HUDEP-2 (cell line): ENCODE measurements at regions not wholly inside any gene's neighbourhood (a gene's known extent, or its start where the extent isn't known, plus 50 kb on each side); places are given as distances from the start of the nearest gene placed in this dataset.

ENCODE experiments used
- DNase-seq, 76 experiments: peaks; one replicate each; lab custom pipeline; 2025; ENCODE audit not compliant: unreplicated experiment in 76 of 76; lab: John Stamatoyannopoulos, UW

- no peak for DNase-seq
Measured at GRCh38 chr22:44371741-44372525, 59.2 kb upstream of the SHISAL1 start.

GRCh38 chr22:44369916-44370801, 57.4 kb upstream of the SHISAL1 start:
- DNase-seq = no peak

GRCh38 chr22:44369293-44369661, 56.5 kb upstream of the SHISAL1 start:
- peak in 2 of 76 experiments; percentile 3 to 4 for DNase-seq

- no peak for DNase-seq
Measured at GRCh38 chr22:44368611-44369292, 56.0 kb upstream of the SHISAL1 start.

GRCh38 chr22:44366372-44367300, 53.9 kb upstream of the SHISAL1 start:
- DNase-seq = no peak

- DNase-seq = no peak
Measured at GRCh38 chr22:44365832-44366231, 53.1 kb upstream of the SHISAL1 start.

- no peak for DNase-seq
Measured at GRCh38 chr22:44365191-44365590, 52.4 kb upstream of the SHISAL1 start.

- DNase-seq = no peak
Measured at GRCh38 chr22:44364751-44365130, 52.0 kb upstream of the SHISAL1 start.

GRCh38 chr22:44363980-44364750, 51.4 kb upstream of the SHISAL1 start:
- DNase-seq = no peak

GRCh38 chr22:44363013-44363979, 50.5 kb upstream of the SHISAL1 start:
- DNase-seq = no peak

GRCh38 chr22:44362249-44363012, 49.7 kb upstream of the SHISAL1 start:
- DNase-seq = no peak
